SU-DHL-6 (cell line): ENCODE measurements at regions not wholly inside any gene's neighbourhood (a gene's known extent, or its start where the extent isn't known, plus 50 kb on each side); places are given as distances from the start of the nearest gene placed in this dataset.

ENCODE experiments used
- H2AFZ ChIP-seq: fragments of 200-600 bp; sonication (generic); 2 replicates; pipeline ENCODE4 v1.6.1; 2014; ENCODE audit warnings: low read depth, mild to moderate bottlenecking, moderate library complexity, mixed read lengths, antibody characterized with exemption, low read length; ENCODE audit not compliant: severe bottlenecking
- H3F3A ChIP-seq: fragments of 200-600 bp; shearing (Covaris generic); 2 replicates; pipeline ENCODE4 v1.6.0; 2016; ENCODE audit warnings: antibody characterized with exemption, mild to moderate bottlenecking; ENCODE audit not compliant: insufficient read depth
- H3K27ac ChIP-seq: fragments of 200-600 bp; sonication (generic); 2 replicates; pipeline ENCODE4 v1.5.1; 2016; ENCODE audit warnings: low read depth, mild to moderate bottlenecking, low read length, moderate library complexity, mixed read lengths
- H3K27me3 ChIP-seq: fragments of 200-600 bp; sonication (generic), shearing (Covaris generic); 2 replicates; pipeline ENCODE4 v1.6.0; 2014; ENCODE audit warnings: mild to moderate bottlenecking, low read length
- H3K36me3 ChIP-seq: fragments of 200-600 bp; sonication (generic); 2 replicates; pipeline ENCODE4 v1.6.1; 2014; ENCODE audit warnings: mild to moderate bottlenecking, low read length, mixed read lengths
- H3K4me2 ChIP-seq: fragments of 300-600, 200-600 bp; shearing (Covaris generic), sonication (generic); 2 replicates; pipeline ENCODE4 v1.6.0; 2014; ENCODE audit warnings: low read length, low read depth, mild to moderate bottlenecking; ENCODE audit not compliant: poor library complexity, severe bottlenecking
- H3K4me3 ChIP-seq: fragments of 200-600 bp; sonication (generic); 2 replicates; pipeline ENCODE4 v1.5.1; 2014; ENCODE audit warnings: antibody characterized with exemption, low read length, mild to moderate bottlenecking, mixed read lengths; ENCODE audit not compliant: insufficient read depth, poor library complexity, severe bottlenecking
- H3K79me2 ChIP-seq: fragments of 200-600 bp; sonication (generic); 2 replicates; pipeline ENCODE4 v1.6.1; 2014; ENCODE audit warnings: mild to moderate bottlenecking, low read length, moderate library complexity; ENCODE audit not compliant: insufficient read depth
- H3K9ac ChIP-seq: fragments of 200-600 bp; sonication (generic); 2 replicates; pipeline ENCODE4 v1.7.0; 2014; ENCODE audit warnings: mild to moderate bottlenecking, low read length
- H3K9me2 ChIP-seq: fragments of 200-600 bp; sonication (generic); replicated peaks from 2 replicates; pipeline ENCODE4 v1.6.1; 2014; ENCODE audit warnings: low read length; ENCODE audit not compliant: insufficient read depth
- H3K9me3 ChIP-seq: fragments of 200-600 bp; sonication (generic); 2 replicates; pipeline ENCODE4 v1.6.1; 2014; ENCODE audit warnings: low read length, mixed read lengths; ENCODE audit not compliant: insufficient read depth
- H4K20me1 ChIP-seq: fragments of 200-600 bp; sonication (generic); 2 replicates; pipeline ENCODE4 v1.6.1; 2014; ENCODE audit warnings: low read depth, mild to moderate bottlenecking, antibody characterized with exemption, low read length, moderate library complexity, mixed read lengths
- EZH2phosphoT487 ChIP-seq: fragments of 200-600 bp; sonication (generic), shearing (Covaris generic); conservative IDR thresholded peaks from 2 replicates; pipeline ENCODE4 v1.6.1; 2018; ENCODE audit warnings: mild to moderate bottlenecking, antibody characterized with exemption, low read length, moderate library complexity, mixed read lengths
- TF ChIP-seq, protein P1 (sequence below): fragments of 200-600 bp; sonication (generic); IDR thresholded peaks from one replicate; pipeline ENCODE4 v1.5.1; 2017; ENCODE audit warnings: antibody characterized with exemption, mild to moderate bottlenecking, low read length, moderate library complexity; ENCODE audit not compliant: insufficient read depth, poor library complexity, severe bottlenecking

DNA sequence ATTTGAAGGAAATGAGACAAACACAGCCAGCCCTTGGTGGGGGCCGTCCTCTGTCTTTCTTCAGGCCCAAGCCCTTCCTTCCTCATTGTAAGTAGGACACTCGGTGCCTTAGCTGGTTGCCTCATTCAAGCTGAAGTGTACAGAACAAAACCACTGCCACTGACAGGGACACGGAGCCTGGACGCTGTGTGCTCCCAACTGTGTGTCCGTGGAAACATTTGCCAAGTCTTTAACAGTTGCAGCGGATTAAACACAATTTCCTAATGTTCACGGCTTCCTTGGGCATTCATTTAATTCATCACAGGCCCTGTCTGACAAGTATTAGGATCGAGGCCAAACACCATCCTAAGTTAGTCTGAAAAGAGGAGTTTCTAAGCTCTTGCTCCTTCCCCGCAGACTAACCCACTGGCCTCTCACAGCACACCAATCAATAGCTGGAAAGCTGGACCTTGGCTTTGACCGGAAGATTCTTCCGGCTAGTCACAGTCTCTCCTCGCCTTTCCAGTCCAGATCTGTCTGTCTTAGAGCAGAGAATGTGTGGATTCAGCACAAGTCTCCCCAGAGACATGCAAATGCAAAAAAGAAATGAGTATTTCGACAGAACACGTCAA lies 68.7 kb upstream of the ACSL3 start:
- H3K36me3 ChIP-seq: no peaks in the 10 kb centered on the region
- H3K27ac ChIP-seq: no peak overlapping the region
- H3K79me2 ChIP-seq: no peaks in the 10 kb centered on the region
- no peak overlapping the region for H3K4me2 ChIP-seq
- H3K9me2 ChIP-seq: no peaks in the 10 kb centered on the region
- no peak overlapping the region for H2AFZ ChIP-seq
- TF ChIP-seq, protein P1, sequence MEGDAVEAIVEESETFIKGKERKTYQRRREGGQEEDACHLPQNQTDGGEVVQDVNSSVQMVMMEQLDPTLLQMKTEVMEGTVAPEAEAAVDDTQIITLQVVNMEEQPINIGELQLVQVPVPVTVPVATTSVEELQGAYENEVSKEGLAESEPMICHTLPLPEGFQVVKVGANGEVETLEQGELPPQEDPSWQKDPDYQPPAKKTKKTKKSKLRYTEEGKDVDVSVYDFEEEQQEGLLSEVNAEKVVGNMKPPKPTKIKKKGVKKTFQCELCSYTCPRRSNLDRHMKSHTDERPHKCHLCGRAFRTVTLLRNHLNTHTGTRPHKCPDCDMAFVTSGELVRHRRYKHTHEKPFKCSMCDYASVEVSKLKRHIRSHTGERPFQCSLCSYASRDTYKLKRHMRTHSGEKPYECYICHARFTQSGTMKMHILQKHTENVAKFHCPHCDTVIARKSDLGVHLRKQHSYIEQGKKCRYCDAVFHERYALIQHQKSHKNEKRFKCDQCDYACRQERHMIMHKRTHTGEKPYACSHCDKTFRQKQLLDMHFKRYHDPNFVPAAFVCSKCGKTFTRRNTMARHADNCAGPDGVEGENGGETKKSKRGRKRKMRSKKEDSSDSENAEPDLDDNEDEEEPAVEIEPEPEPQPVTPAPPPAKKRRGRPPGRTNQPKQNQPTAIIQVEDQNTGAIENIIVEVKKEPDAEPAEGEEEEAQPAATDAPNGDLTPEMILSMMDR: no peak
- no peak overlapping the region for H3K4me3 ChIP-seq
- no peaks in the 10 kb centered on the region for H3K9me3 ChIP-seq
- no peaks in the 10 kb centered on the region for H4K20me1 ChIP-seq
- no peaks in the 10 kb centered on the region for H3K27me3 ChIP-seq
- H3K9ac ChIP-seq: no peak overlapping the region
- H3F3A ChIP-seq: no peaks in the 10 kb centered on the region

DNA sequence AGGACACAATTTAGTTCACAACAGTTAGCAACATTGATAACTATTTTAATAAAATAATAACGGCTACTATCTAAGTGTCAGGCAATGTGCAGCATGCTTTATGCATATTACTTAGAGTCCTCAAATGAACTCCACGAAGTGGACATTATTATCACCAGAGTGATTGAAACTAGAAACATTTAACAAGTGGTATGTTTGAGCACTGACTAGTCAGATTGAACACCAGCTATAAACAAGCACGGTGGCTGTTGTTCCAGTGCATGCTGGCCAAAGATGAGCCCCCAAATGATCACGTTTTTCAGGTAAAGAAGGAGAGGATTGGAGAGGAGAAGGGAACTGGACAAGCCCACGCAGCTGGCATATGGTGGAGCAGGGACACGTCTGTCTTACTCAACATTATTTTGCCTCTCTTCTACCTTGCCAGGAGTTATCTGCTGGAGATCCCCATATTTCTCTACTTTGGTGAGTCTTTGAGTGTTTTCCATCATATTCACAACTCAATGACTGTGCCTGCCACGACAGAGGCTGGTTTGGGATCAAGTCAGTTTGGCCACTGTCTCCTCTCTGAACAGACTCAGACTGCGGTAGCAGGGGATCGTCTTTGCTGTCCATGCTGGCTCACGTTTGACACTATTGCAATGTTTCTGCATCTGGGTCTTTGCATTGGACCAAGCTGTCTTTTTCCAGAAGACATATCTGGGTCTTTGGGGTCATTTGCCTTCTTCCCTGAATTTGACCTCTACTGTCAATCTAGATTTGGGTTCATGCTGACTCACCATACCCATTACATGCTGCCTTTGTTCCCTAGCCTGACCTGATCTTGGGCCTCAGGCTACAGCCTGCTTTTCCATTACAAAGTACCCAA lies 66.0 kb upstream of the ACSL3 start:
- Histone ChIP-seq H3F3A (no peaks in the 10 kb centered on the region), H3K79me2 (no peaks in the 10 kb centered on the region), H3K4me2 (no peak overlapping the region), H3K9me3 (no peaks in the 10 kb centered on the region), H3K27ac (no peak overlapping the region), H3K36me3 (no peaks in the 10 kb centered on the region), H2AFZ (no peak overlapping the region), H3K9me2 (no peaks in the 10 kb centered on the region), H3K27me3 (no peaks in the 10 kb centered on the region), H3K9ac (no peak overlapping the region), H4K20me1 (no peaks in the 10 kb centered on the region), H3K4me3 (no peak overlapping the region)
- no peak for TF ChIP-seq EZH2phosphoT487
- TF ChIP-seq, protein P1: no peak

DNA sequence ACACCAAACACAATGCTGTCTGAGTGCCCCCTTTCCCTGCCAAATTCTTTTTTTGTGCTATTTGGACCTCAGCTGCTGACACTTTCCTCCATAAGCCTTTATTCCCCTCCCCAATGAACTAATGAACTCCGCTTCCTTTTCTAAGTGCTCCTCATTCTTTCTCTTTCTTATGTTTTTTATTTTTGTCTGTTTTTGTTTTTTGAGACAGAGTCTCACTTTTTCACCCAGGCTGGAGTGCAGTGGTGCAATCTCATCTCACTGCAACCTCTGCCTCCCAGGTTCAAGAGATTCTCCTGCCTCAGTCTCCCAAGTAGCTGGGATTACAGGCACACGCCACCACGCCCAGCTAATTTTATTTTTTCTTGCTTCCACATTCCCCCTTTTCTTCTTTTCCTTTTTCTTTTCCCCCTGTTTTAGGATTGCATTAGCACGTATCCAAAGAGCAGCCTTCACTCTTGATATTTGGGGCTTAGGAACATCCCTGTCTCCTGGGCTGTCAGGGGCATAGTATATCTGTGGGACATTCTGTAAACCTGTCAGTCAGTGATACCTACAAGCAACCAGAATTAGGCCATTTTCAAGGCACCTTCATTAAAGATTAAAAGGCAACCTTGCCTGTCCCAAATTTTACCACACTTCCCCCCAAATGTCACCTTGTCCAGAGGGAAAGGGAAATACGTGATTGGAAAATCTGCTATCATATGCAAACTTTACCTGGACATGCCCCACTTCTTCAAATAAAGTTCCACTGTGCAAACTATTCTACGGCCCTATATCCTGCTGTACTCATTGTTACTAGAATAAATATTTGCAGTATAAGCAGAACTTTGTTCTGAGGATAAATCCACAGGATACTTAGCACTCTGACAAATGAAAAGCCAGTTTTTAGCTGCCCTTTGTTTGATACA lies 65.1 kb upstream of the ACSL3 start:
- H3K27me3 ChIP-seq: no peaks in the 10 kb centered on the region
- TF ChIP-seq EZH2phosphoT487: no peak
- TF ChIP-seq, protein P1: no peak
- no peak overlapping the region for H3K27ac ChIP-seq
- H3F3A ChIP-seq: no peaks in the 10 kb centered on the region
- peak overlapping the region; percentile 18 for H2AFZ ChIP-seq
- H3K9me2 ChIP-seq: no peaks in the 10 kb centered on the region
- no peak overlapping the region for H3K9ac ChIP-seq
- H3K4me3 ChIP-seq: no peak overlapping the region
- no peaks in the 10 kb centered on the region for H4K20me1 ChIP-seq
- no peaks in the 10 kb centered on the region for H3K36me3 ChIP-seq
- no peaks in the 10 kb centered on the region for H3K79me2 ChIP-seq
- H3K4me2 ChIP-seq: no peak overlapping the region
- H3K9me3 ChIP-seq: no peaks in the 10 kb centered on the region
